ENCODE measurements at regions not wholly inside any gene's neighbourhood (a gene's known extent, or its start where the extent isn't known, plus 50 kb on each side); places are given as distances from the start of the nearest gene placed in this dataset.

GRCh38 chrY:19365321-19365720, 379.2 kb downstream of the KDM5D start:
- TF ChIP-seq YY1 (IDR thresholded peaks at IDR 0.05; ENCODE audit: insufficient read depth, insufficient read length) (no peak), ZNF274 (IDR thresholded peaks at IDR 0.05; ENCODE audit: low read depth, low read length) (no peak)
